ENCODE measurements at regions not wholly inside any gene's neighbourhood (a gene's known extent, or its start where the extent isn't known, plus 50 kb on each side); places are given as distances from the start of the nearest gene placed in this dataset.
"Not testable (repeated sequence)": the region's sequence is repeated elsewhere in the genome, so short reads cannot be mapped to it uniquely, and the experiment has no call there.

GRCh38 chrX:45806410-45807121 is 605.9 kb upstream of the DIPK2B start:
- Histone ChIP-seq H3K27ac (ENCODE audit: low read depth, low read length) (peak overlapping the region; percentile 88), H3K4me3 (ENCODE audit: low read depth, low read length) (peak overlapping the region; percentile 50), H3K9me3 (ENCODE audit: control insufficient read depth, insufficient read depth, low read length) (no peaks in the 10 kb centered on the region), H3K27me3 (ENCODE audit: control insufficient read depth, insufficient read depth, low read length) (no peaks in the 10 kb centered on the region)
- CTCF ChIA-PET, result interaction anchor here (1.6 to 1.9 kb wide), 2 partner anchors 17 to 602 kb away, joined by 5 to 6 read pairs; no protein-coding TSS in a partner anchor
- POLR2A ChIA-PET, result interaction anchor here (0.7 to 3.5 kb wide), 6 partner anchors 18 to 48 kb away, joined by 3 to 36 read pairs (median 4); no protein-coding TSS in a partner anchor
- DNase-seq (ENCODE audit: low read depth, low spot score), result no peak
- TF ChIP-seq CTCF (IDR thresholded peaks at IDR 0.05; ENCODE audit: low read depth, low read length), result no peak

- H3K9me3 ChIP-seq (ENCODE audit: control insufficient read depth, insufficient read depth, low read length), result no peaks in the 10 kb centered on the region
- no peak for DNase-seq (ENCODE audit: low read depth, low spot score)
- H3K27ac ChIP-seq (ENCODE audit: low read depth, low read length), result peak overlapping the region; percentile 69
- no peaks in the 10 kb centered on the region for H3K27me3 ChIP-seq (ENCODE audit: control insufficient read depth, insufficient read depth, low read length)
- no peak overlapping the region for H3K4me3 ChIP-seq (ENCODE audit: low read depth, low read length)
- ChIA-PET CTCF (no interaction called here), POLR2A (no interaction called here)
- TF ChIP-seq CTCF (IDR thresholded peaks at IDR 0.05; ENCODE audit: low read depth, low read length), result no peak
Observed at GRCh38 chrX:45804276-45804675, 603.6 kb upstream of the DIPK2B start.

GRCh38 chrX:45803383-45803921 is 602.8 kb upstream of the DIPK2B start:
- no peak for TF ChIP-seq CTCF (IDR thresholded peaks at IDR 0.05; ENCODE audit: low read depth, low read length)
- no peaks in the 10 kb centered on the region for H3K27me3 ChIP-seq (ENCODE audit: control insufficient read depth, insufficient read depth, low read length)
- DNase-seq (ENCODE audit: low read depth, low spot score), result no peak
- peak overlapping the region; percentile 18 for H3K4me3 ChIP-seq (ENCODE audit: low read depth, low read length)
- CTCF ChIA-PET, result interaction anchor here (0.7 kb wide), 1 partner anchor 29 kb away, joined by 3 read pairs; no protein-coding TSS in a partner anchor
- POLR2A ChIA-PET, result interaction anchor here (0.6 to 1.2 kb wide), 7 partner anchors 9 to 113 kb away, joined by 3 to 10 read pairs (median 4); no protein-coding TSS in a partner anchor
- no peaks in the 10 kb centered on the region for H3K9me3 ChIP-seq (ENCODE audit: control insufficient read depth, insufficient read depth, low read length)
- H3K27ac ChIP-seq (ENCODE audit: low read depth, low read length), result peak overlapping the region; percentile 84

- H3K27me3 ChIP-seq (ENCODE audit: control insufficient read depth, insufficient read depth, low read length), result no peaks in the 10 kb centered on the region
- no peak for DNase-seq (ENCODE audit: low read depth, low spot score)
- H3K9me3 ChIP-seq (ENCODE audit: control insufficient read depth, insufficient read depth, low read length), result no peaks in the 10 kb centered on the region
- no peak for TF ChIP-seq CTCF (IDR thresholded peaks at IDR 0.05; ENCODE audit: low read depth, low read length)
- no peak overlapping the region for H3K4me3 ChIP-seq (ENCODE audit: low read depth, low read length)
- CTCF ChIA-PET, result interaction anchor here (0.6 to 1.9 kb wide), 10 partner anchors 9 to 607 kb away, joined by 3 to 10 read pairs (median 4); no protein-coding TSS in a partner anchor
- POLR2A ChIA-PET, result no interaction called here
- H3K27ac ChIP-seq (ENCODE audit: low read depth, low read length), result no peak overlapping the region
Observed at GRCh38 chrX:45801554-45801953, 600.9 kb upstream of the DIPK2B start.

GRCh38 chrX:45800746-45801453 is 600.2 kb upstream of the DIPK2B start:
- POLR2A ChIA-PET, result not testable (repeated sequence)

More at GRCh38 chrX:45800746-45801453, 600.2 kb upstream of the DIPK2B start:
- H3K27me3 ChIP-seq (ENCODE audit: control insufficient read depth, insufficient read depth, low read length); H3K4me3 ChIP-seq (ENCODE audit: low read depth, low read length); H3K9me3 ChIP-seq (ENCODE audit: control insufficient read depth, insufficient read depth, low read length); H3K27ac ChIP-seq (ENCODE audit: low read depth, low read length); DNase-seq (ENCODE audit: low read depth, low spot score): not testable (repeated sequence)
- CTCF ChIA-PET, result interaction anchor here (1.0 to 1.9 kb wide), 3 partner anchors 8 to 608 kb away, joined by 3 to 10 read pairs (median 6); no protein-coding TSS in a partner anchor

All from AG04450 (cell line).